Kidney capillary endothelial cell (primary cell): ENCODE measurements at regions not wholly inside any gene's neighbourhood (a gene's known extent, or its start where the extent isn't known, plus 50 kb on each side); places are given as distances from the start of the nearest gene placed in this dataset.
A peak's percentile ranks its signal among the peaks of the same experiment; 100 is the strongest.

ENCODE experiments used
- DNase-seq: peaks from one replicate; pipeline ENCODE4 v3.0.0-alpha.2; 2018; ENCODE audit warnings: low spot score

DNA sequence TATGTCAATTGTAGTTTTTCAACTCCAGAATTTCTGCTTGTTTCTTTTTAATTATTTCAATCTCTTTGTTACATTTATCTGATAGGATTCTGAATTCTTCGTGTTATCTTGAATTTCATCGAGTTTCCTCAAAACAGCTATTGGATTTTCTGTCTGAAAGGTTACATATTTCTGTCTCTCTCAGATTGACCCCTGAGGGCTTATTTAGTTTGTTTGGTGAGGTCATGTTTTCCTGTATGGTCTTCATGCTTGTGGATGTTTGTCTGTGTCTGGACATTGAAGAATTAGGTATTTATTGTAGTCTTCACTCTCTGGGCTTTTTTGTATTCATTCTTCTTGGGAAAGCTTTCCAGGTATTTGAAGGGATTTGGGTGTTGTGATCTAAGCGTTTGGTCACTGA is 85.6 kb downstream of the SNAPC1 start:
- DNase-seq, result no peak

DNA sequence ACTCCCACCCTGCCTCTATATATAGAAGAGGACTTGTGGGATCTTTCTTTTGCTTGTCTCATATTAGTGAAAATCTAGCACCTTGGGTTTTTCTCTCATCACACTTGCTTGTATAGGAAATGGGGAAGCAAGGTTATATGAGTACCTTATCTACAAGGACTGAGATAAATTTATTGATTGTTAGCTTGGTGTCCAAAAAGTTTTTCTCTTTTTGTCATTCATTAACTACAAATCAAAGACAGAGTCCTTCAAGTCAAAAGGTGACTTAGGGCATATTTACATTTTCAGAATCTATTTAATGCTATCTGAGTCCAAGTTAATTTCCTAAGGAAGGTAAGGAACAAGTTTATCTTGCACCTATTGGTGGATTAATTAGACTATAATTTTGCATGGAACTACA is 92.7 kb downstream of the SNAPC1 start:
- no peak for DNase-seq

DNA sequence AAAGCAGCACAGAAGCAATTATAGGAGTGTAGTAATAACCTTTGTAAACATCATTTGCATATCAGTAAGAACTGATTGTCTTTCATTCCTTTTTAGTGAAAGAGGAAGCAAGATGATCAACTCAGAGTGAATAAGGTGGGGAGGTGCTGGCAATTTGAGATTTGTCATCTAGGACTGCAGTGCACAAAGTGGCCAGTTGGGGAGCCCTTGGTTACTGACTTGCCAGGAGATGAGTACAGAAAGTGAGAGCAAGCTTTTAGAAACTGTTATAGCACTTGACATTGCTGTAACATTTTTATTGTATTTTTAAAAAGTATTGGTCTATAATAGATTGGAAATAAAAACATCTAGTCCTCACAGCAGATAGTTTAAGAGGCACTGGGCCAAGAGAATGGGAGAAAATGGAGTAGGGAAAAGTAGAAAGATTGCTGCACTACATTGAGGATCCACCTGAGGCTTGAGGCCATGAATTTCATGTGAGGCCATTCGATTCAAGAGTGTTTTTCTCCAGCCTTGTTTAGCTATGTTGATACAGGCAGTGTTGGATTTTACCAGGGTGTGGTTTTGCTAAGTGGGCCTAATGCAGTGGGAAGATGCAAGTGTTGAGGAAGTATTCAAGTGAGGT is 98.2 kb downstream of the SNAPC1 start:
- DNase-seq, result peak; percentile 31

DNA sequence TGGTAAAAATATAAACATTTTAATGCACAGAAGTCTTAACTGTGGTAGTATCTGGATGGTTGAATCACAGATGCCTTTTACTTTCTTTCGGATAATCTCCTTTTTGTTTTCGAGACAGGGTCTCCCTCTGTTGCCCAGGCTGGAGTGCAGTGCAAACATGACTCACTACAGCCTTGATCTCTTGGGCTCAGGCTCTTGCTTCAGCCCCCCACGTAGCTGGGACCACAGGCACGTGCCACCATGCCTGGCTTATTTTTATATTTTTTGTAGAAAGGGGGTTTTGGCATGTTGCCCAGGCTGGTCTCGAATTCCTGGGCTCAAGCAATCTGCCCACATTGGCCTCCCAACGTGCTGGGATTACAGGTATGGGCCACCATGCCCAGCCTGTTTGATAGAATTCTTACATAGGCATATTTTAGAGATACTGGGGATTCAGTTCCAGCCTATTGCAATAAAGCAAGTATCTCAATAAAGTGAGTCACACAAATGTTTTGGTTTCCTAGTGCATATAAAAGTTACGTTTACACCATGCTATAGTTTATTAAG is 99.2 kb downstream of the SNAPC1 start:
- DNase-seq, result no peak

DNA sequence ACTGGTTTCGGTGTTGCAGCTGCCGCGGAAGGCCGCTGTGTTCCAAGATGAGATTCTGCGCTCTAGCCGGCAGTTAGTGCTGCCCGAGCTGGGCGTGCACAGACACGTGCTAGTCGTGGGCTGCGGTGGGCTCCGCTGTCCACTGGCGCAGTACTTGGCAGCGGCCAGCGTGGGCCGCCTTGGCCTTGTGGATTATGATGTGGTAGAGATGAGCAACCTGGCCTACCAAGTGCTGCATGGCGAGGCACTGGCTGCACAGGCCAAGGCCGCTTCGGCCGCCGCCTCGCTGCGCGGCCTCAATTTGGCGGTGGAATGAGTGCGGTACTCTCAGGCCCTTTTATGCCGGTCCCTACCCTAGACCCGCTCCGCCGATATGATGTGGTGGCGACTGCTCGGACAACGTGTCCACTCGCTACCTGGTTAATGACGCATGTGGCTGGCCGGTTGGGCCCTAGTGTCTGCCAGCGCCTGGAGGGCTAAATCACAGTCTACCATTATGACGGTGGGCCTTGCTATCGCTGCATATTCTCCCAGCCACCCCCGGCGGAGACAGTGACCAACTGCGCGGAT is 102.2 kb downstream of the SNAPC1 start:
- no peak for DNase-seq

DNA sequence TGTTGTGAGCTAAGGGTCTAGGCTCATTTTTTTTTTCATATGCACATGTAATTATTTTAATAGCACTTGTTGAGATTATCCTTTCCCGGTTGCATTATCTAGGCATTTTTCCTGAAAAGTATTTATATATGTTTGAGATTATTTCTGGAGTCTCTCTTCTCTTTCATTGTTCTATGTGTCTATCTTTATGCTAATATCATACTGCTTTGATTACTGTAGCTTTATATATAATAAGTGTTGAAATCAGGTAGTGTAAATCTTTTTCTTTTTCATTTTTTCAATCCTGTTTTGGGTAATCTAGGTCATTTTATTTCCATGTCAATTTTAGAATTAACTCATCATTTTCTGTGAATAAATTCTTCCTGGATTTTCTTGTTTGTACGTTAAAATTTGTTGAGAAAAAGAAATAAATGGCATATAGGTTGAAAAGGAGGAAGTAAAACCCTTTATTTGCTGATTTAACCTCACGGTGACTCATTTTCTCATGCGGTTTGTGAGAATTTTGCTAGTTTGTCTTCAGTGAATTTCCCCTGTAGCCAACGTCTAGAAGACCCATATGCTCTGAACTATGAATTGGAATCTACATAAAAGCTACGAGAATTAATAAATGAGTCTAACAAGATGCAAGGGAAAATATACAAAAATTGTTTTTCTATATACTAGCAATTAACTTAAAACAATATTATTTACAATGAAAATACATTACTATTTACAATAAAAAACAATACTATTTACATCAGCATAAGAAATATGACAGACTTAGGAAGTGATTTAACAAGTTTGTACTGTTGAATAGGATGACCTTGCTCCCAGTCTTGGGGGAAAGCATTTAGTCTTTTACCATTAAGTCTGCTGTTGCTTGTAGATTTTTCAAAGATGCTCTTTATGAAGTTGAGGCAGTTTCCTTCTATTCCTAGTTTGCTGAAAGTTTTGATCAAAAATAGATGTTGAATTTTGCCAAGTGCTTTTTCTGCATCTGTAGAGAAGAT is 105.0 kb downstream of the SNAPC1 start:
- no peak for DNase-seq

DNA sequence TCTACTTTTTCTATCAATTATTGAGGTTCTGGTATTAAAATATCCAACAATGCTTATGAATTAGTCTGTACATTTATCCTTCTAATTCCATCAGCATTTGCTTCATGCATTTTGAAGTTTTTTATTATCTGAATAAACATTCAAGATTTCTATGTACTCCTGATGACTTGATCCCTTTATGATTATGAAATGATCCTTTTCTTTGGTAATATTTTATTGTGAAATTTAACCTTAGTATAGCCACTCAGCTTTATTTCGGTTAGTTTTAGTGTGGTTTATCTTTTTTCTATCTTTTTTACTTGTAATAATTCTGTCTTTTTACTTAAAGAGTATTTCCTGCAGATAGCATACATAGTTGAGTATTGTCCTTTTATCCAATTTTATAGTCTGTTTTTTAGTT is 106.6 kb downstream of the SNAPC1 start:
- no peak for DNase-seq

DNA sequence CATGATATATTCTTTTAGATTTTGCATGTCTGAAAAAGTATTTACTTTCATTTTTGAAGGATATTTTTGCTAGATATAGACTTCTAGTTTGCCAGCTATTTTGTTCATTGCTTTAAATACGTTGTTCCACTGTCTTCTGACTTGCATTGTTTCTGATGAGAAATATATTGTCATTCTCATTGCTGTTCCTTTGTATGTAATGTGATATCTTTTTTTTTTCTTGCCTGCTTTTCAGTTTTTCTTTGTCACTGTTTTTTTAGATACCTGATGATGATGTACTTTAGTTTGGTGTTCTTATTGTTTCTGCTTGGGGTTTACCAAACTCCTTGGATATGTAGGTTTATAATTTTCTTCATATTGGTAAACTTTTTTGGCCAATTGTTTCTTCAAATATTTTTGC is 107.9 kb downstream of the SNAPC1 start:
- DNase-seq, result no peak

DNA sequence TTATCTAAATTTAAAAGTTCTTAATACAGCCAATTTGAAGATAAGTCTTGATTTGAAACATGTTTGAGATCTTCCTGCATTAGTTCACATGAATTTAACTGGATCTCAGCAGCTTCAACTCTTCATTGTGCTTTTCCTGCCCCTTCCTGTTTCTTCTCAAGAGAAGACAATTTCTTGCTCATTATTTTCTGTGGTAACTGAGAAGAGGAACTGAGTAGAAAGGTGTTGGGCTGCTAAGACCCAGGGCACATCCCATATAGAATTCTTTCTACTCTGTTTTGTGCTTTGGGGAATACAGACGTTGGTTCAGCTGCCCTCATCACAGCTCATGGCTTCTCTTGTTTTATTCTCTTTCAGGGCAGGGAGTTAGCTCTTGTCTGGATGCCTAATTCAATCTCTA is 110.2 kb downstream of the SNAPC1 start:
- no peak for DNase-seq

DNA sequence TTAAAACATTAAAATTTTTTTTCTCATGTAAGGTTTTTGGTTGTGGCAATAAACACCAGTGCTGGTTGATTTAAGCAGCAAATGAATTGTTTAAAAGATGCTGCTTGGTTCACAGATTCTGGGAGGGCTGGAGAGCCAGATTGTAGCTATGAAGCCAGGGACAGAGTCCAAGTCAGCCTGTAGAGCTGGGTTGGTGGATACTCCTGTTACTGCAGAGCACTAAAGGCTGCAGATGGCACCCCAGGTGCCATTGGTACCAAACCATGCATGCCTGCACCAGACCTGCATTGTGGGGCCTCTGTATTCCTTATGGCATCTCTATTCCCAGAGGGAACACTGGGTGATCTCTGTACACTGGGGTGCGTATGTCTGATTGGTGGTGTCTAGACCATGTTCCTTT is 113.3 kb downstream of the SNAPC1 start:
- no peak for DNase-seq

DNA sequence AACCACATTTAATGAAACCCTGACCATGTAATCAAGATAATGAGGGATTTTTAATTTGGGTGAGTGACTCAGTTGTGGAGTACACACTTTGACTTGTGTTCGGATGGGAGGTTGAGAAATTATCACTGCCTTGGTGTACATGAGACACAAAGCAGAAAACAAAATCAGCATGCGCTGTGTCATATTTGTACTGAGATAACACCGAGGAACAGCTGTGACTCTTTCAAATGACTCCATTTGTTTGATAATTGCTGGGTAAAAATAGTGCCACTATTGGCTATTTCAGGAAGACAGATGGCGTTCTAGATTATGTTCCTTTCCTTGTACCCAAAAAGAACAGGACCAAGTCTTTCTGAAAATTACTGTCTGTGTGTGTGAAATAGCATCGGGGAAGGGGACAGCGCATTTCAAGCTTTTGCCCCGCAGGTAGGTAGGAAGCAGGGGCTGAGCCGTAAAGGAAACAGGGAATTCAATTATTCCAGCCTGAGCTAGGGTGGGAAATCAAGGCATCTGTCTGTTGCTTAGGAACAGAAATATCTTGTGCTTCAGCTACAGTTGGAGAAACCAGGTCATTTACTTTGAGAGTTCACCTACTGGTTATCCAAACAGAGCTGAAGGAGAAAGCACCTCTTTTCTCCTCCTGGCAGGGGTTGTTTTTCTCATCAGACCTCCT is 114.3 kb downstream of the SNAPC1 start:
- no peak for DNase-seq

DNA sequence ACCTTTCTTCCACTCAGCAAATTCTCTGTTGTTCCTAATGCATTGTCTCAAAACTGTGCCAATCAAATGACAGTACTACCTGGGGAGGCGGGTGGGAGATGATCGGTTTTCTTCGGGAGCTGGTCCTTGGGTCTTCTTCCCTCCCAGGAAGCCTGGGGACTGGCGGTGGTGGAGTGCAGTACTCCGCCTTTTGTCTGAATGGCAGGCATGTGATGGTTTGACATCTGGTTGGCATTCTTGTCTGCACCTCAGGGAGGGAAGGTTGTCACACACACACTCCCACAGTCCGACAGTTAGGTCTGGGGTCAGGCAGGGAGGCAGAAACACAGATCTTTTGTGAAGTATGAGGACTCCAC is 114.8 kb downstream of the SNAPC1 start:
- DNase-seq, result no peak

DNA sequence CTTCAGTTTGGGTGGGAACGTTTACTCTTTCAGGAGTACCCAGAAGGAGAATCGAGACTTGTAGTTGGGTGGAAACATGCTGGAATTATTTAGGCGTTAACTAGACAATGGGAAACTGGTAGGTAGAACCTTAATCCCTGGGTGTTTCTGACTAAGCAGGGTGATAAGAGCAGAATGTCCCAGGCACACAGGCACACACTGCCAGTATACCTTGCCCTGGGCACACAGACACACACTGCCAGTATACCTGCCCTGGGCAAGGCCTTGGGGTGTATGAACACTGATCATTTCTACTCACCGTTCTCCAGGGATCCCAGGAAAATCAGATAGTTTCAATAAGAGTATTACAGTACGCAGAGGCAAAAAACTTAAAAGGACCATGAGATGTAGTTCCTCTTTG is 115.5 kb downstream of the SNAPC1 start:
- DNase-seq, result no peak

DNA sequence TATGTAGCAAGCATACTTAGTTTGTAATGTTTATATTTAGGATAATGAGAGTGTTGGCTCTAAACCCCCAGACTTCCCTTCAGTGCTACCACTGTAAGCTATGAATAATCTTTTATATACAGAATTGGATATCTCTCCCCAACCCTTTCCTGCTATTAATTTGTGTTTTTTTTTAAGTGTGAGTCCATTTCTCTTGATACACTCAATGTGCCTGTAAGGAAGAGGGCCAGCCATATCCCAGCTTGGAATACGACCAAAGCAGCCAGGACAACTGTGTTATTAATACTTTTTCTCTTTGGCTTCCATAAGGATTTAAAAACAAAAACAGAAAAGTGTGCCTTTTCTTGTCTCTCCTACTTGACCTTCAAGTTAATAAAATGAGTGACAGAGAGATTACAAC is 116.7 kb downstream of the SNAPC1 start:
- DNase-seq, result no peak

DNA sequence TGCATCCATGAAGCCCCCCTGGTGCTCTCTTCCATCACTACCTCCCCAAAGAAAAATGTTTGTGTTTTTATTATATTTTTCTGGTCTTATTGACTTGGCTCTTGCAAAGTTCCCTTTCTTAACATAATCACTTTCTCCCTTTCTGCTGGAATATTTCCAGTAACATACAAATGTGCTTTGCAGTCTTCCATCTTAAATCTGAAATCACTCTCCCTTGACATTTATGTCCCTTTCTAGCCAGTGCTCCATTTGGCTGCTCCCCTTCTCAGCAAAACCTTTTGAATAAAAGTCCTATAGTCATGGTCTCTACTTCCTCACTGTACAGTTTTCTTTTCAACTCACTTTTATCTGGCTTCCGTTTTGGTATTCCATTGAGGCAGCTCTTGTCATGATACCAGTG is 118.8 kb downstream of the SNAPC1 start:
- DNase-seq, result no peak

DNA sequence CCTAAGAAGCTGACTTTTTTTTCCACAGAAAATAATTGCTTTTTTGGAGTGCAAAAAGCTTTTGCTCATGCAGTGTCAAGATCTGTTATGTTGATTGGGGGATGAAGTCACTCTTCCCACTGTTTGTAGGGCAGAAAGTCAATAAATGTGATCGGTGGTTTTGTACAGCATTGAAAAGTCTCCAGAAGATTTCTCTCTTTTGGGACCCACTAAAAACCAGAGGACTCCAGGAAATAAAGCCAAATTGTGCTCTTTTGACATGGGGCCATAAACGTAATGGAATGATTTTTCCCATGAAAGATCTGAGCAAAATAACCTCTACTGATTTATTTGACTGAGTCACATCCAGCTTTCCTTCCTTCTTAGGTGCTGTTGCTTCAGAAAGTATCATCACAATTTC is 122.5 kb downstream of the SNAPC1 start:
- no peak for DNase-seq

DNA sequence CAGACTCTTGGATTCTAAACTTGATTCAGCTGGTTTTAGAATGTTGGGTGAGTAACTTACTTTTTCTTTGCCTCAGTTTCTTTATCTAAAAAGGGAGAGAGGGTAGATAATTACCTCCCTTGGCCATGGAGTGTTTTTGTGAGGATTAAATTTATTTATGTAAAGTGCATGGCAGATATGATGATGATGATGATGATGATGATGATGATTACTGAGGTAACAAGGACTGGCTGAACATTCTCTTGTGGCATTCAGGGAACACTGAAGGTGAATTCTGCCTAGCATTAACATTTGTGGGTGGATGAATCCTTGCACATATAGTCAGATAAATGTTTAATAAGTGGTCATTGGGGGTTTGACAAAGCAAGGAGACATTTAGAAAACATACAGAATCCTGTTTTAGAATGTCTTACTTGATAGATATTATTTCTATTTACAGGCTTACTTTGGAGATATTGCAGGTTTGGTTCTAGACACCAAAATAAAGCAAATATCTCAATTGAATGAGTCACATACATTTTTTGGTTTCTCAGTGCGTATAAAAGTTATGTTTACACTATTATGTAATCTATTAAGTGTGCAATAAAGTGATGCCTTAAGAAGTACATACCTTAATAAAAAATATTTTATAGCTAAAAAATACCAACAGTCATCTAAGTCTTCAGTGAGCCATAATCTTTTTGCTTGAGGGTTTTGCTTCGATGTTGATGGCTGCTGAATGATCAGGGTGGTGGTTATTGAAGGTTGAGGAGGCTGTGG is 123.2 kb downstream of the SNAPC1 start:
- DNase-seq, result no peak

DNA sequence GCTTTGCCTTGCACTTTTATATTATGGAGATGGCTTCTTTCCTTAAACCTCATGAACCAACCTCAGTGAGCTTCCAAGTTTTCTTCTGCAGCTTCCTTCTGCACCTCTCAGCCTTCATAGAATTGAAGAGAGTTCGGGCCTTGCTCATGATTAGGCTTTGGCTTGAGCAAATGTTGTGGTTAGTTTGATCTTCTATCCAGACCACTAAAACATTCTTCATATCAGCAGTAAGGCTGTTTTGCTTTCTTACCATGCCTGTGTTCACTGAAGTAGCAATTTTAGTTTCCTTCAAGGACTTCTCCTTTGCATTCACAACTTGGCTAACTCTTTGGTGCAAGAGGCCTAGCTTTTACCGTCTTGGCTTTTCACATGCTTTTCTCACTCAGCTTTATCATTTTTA is 125.4 kb downstream of the SNAPC1 start:
- DNase-seq, result no peak

DNA sequence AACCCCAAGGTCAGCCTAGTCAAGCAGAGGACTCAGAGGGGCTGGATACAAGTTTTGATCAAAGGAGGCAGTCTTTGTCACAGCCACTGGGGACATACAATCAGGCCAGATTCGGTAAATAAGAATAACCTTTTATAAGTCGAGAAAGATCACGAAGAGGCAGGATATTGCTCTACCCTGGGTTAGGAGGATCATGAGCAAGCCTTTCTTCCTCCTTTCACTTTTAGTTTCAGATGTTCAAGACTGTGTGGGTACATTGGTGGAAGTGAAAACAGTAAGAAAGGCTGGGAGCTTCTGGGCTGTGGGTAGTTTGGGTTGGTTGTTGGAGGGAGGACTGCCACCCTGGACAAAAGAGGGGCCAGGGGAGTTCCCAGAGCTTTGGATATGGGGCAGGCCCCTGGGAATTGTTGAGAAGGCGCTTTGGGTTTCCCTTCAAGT is 127.7 kb downstream of the SNAPC1 start:
- DNase-seq, result no peak

DNA sequence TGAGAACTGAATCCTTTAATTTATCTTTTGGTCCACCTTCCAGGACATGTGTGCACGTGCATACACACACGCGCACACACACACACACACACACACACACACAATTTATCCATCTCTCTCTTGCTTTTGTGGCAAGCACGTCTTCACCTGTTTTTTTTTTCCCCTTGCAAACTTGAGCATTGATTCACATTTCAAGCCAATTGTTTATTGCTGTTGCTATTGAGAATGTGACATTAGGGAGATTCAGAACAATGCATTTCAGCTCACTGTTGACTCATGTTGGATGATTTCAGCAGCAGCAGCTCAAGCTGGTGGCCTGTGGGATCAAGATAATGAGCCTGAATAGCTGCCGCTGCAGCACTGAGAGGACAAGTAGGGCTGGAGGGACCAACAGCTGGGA is 128.9 kb downstream of the SNAPC1 start:
- DNase-seq, result peak; percentile 32

DNA sequence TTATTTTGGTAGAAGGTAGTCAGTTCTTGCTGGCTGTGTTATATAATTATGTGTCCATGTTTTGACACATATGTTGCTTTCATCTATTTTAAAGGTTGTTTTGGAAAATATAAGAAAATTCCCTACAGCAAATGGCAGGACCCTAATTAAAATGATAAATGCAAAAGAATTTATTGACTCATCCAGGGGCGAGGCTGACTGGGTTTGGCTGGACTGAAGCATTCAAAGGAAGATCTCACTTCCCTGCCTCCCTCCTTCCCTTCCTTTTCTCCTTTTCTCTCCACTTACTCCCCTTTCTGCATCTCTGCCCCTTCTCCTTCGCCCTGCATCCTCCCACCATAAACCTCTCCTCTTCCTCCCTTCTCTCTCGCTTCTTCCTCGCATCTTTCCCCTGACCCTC is 129.6 kb downstream of the SNAPC1 start:
- no peak for DNase-seq
